NAMALWA (cell line): ENCODE measurements at regions not wholly inside any gene's neighbourhood (a gene's known extent, or its start where the extent isn't known, plus 50 kb on each side); places are given as distances from the start of the nearest gene placed in this dataset.
"Not testable (repeated sequence)": the region's sequence is repeated elsewhere in the genome, so short reads cannot be mapped to it uniquely, and the experiment has no call there.

ENCODE experiments used
- DNase-seq: peaks from one replicate; pipeline ENCODE4 v3.0.0-alpha.2; 2015; ENCODE audit warnings: low spot score

GRCh38 chr16:48054881-48055601 lies 100.8 kb downstream of the ABCC12 start:
- DNase-seq = peak; percentile 60

GRCh38 chr16:48053418-48053745 lies 102.4 kb downstream of the ABCC12 start:
- no peak for DNase-seq

- DNase-seq = no peak
Observed at GRCh38 chr16:48052731-48053417, 102.9 kb downstream of the ABCC12 start.

- no peak for DNase-seq
Observed at GRCh38 chr16:48050871-48051270, 104.9 kb downstream of the ABCC12 start.

- no peak for DNase-seq
Observed at GRCh38 chr16:48049847-48050246, 105.9 kb downstream of the ABCC12 start.

- DNase-seq = no peak
Observed at GRCh38 chr16:48047720-48048119, 108.1 kb downstream of the ABCC12 start.

GRCh38 chr16:48047241-48047640 lies 108.6 kb downstream of the ABCC12 start:
- DNase-seq = no peak

- no peak for DNase-seq
Observed at GRCh38 chr16:48044117-48044516, 111.7 kb downstream of the ABCC12 start.

- DNase-seq = no peak
Observed at GRCh38 chr16:48041981-48042421, 113.8 kb downstream of the ABCC12 start.

- DNase-seq = no peak
Observed at GRCh38 chr16:48035142-48035541, 120.7 kb downstream of the ABCC12 start.

- DNase-seq = no peak
Observed at GRCh38 chr16:48030926-48031325, 124.9 kb downstream of the ABCC12 start.

- DNase-seq = no peak
Observed at GRCh38 chr16:48029768-48030167, 126.0 kb downstream of the ABCC12 start.

GRCh38 chr16:48025359-48025758 lies 130.4 kb downstream of the ABCC12 start:
- DNase-seq = no peak

- no peak for DNase-seq
Observed at GRCh38 chr16:48024042-48024441, 131.8 kb downstream of the ABCC12 start.

GRCh38 chr16:48022496-48022895 lies 133.3 kb downstream of the ABCC12 start:
- DNase-seq = no peak

GRCh38 chr16:48020617-48021016 lies 135.2 kb downstream of the ABCC12 start:
- not testable (repeated sequence) for DNase-seq

- no peak for DNase-seq
Observed at GRCh38 chr16:48014349-48015135, 141.3 kb downstream of the ABCC12 start.

GRCh38 chr16:48013491-48013901 lies 142.3 kb downstream of the ABCC12 start:
- DNase-seq = no peak

GRCh38 chr16:48011878-48012658 lies 143.7 kb downstream of the ABCC12 start:
- DNase-seq = peak; percentile 39

GRCh38 chr16:48011466-48011865 lies 144.3 kb downstream of the ABCC12 start:
- no peak for DNase-seq

- no peak for DNase-seq
Observed at GRCh38 chr16:48008011-48008525, 147.7 kb downstream of the ABCC12 start.

- DNase-seq = no peak
Observed at GRCh38 chr16:48004141-48004695, 151.6 kb downstream of the ABCC12 start.
